Thyroid gland (tissue), 4 donors: ENCODE measurements at regions not wholly inside any gene's neighbourhood (a gene's known extent, or its start where the extent isn't known, plus 50 kb on each side); places are given as distances from the start of the nearest gene placed in this dataset. TPM values are rescaled to one million over a fixed set of nuclear protein-coding genes. Genes with fewer than 3 reads are reported as not detected.

ENCODE experiments used
- DNase-seq, 2 donors: peaks; one replicate each; pipeline ENCODE4 v3.0.0-alpha.2; 2019
- H3K27ac ChIP-seq, 3 donors: fragments of 200-600 bp; sonication (generic); 1 replicate in 2 of 3; 2 replicates in 1 of 3; pipeline ENCODE4 v1.5.1; 2016 to 2019; ENCODE audit warnings: mild to moderate bottlenecking in 1 of 3, moderate library complexity in 1 of 3
- H3K27me3 ChIP-seq: fragments of 200-600 bp; sonication (generic); one replicate; pipeline ENCODE4 v1.5.1; 2019
- H3K36me3 ChIP-seq, 2 donors: fragments of 200-600 bp; sonication (generic); one replicate each; pipeline ENCODE4 v1.5.1; 2016 to 2019
- H3K4me1 ChIP-seq, 2 donors: fragments of 200-600 bp; sonication (generic); one replicate each; pipeline ENCODE4 v1.5.1; 2017 to 2019
- H3K4me3 ChIP-seq, 3 donors: fragments of 200-600 bp; sonication (generic); replicated peaks in 1 of 3; 1 replicate in 2 of 3; 2 replicates in 1 of 3; pipeline ENCODE4 v1.5.1; 2016; ENCODE audit warnings: mild to moderate bottlenecking in 1 of 3
- H3K9me3 ChIP-seq: fragments of 200-600 bp; sonication (generic); one replicate; pipeline ENCODE4 v1.5.1; 2017
- CTCF ChIP-seq, 6 experiments: fragments of 200-600 bp in 3 of 6; fragments of 450-650 bp in 3 of 6; sonication (generic) in 3 of 6; IDR thresholded peaks; one replicate each; pipeline ENCODE4 v1.5.1; 2016 to 2019; ENCODE audit warnings: antibody characterized with exemption in 6 of 6, mild to moderate bottlenecking in 2 of 6, inconsistent platforms in 1 of 6, moderate library complexity in 1 of 6
- POLR2A ChIP-seq, 2 donors: fragments of 450-650 bp; IDR thresholded peaks; one replicate each; pipeline ENCODE4 v1.6.1; 2017; ENCODE audit warnings: antibody characterized with exemption in 2 of 2, mild to moderate bottlenecking in 2 of 2, moderate library complexity in 1 of 2
- WGBS, 2 donors: methylation state at CpG; one replicate each; pipeline ENCODE4 v1.1.5; 2017; 5-methylcytosine and 5-hydroxymethylcytosine counted together
- intact Hi-C: fragments of 100-400 bp; cut with DNase I; formaldehyde crosslinking; loops from one replicate; pipeline ENCODE4 v1.15.1; 2023
- small RNA-seq: library from RNA; depleted of rRNA; stranded (forward); fragments of <200 nt; gene quantifications from one replicate; pipeline ENCODE3, GENCODE V24; 2016

GRCh38 chr18:78927156-78927555 is 52.5 kb upstream of the SALL3 start:
- no peak for TF ChIP-seq CTCF (IDR thresholded peaks at IDR 0.05)
- no peak for TF ChIP-seq POLR2A (IDR thresholded peaks at IDR 0.05)
- no peak for DNase-seq
- H3K36me3 ChIP-seq: no peaks in the 10 kb centered on the region
- no peak overlapping the region for H3K4me3 ChIP-seq
- H3K4me1 ChIP-seq: no peaks in the 10 kb centered on the region
- H3K27me3 ChIP-seq: no peaks in the 10 kb centered on the region
- 72 to 79% methylated on average over 10 of the region's 10 CpGs for WGBS, 2 donors
- no peaks in the 10 kb centered on the region for H3K9me3 ChIP-seq
- H3K27ac ChIP-seq: no peak overlapping the region
- intact Hi-C loops: loop anchor here (10.0 kb wide), 1 partner anchor 848 kb away; no protein-coding TSS in a partner anchor

- H3K4me1 ChIP-seq: no peaks in the 10 kb centered on the region
- intact Hi-C loops: loop anchor here (10.0 kb wide), 1 partner anchor 847 kb away; no protein-coding TSS in a partner anchor
Observed at GRCh38 chr18:78927616-78928015, 52.0 kb upstream of the SALL3 start.

GRCh38 chr18:78928076-78928475 is 51.5 kb upstream of the SALL3 start:
- H3K27me3 ChIP-seq: no peaks in the 10 kb centered on the region
- no peaks in the 10 kb centered on the region for H3K4me1 ChIP-seq
- no peak for DNase-seq
- TF ChIP-seq POLR2A (IDR thresholded peaks at IDR 0.05) (no peak), CTCF (IDR thresholded peaks at IDR 0.05) (no peak)
- H3K27ac ChIP-seq: no peak overlapping the region
- H3K36me3 ChIP-seq: no peaks in the 10 kb centered on the region
- H3K9me3 ChIP-seq: no peaks in the 10 kb centered on the region
- H3K4me3 ChIP-seq: no peak overlapping the region
- intact Hi-C loops: loop anchor here (10.0 kb wide), 1 partner anchor 847 kb away; no protein-coding TSS in a partner anchor
- 90 to 92% methylated on average over 16 of the region's 16 CpGs for WGBS, 2 donors

More at GRCh38 chr18:78927616-78928015, 52.0 kb upstream of the SALL3 start:
- WGBS, 2 donors: 87 to 88% methylated on average over 11 of the region's 11 CpGs
- H3K27me3 ChIP-seq: no peaks in the 10 kb centered on the region
- no peaks in the 10 kb centered on the region for H3K9me3 ChIP-seq
- H3K36me3 ChIP-seq: no peaks in the 10 kb centered on the region
- TF ChIP-seq POLR2A (IDR thresholded peaks at IDR 0.05): no peak
- TF ChIP-seq CTCF (IDR thresholded peaks at IDR 0.05): no peak
- DNase-seq: no peak
- H3K4me3 ChIP-seq: no peak overlapping the region
- H3K27ac ChIP-seq: no peak overlapping the region

GRCh38 chr18:78929516-78929915 is 50.1 kb upstream of the SALL3 start:
- no peak for TF ChIP-seq POLR2A (IDR thresholded peaks at IDR 0.05)
- no peak for TF ChIP-seq CTCF (IDR thresholded peaks at IDR 0.05)
- no peak for DNase-seq
- Histone ChIP-seq H3K9me3 (no peaks in the 10 kb centered on the region), H3K36me3 (no peaks in the 10 kb centered on the region), H3K27ac (no peak overlapping the region), H3K27me3 (no peaks in the 10 kb centered on the region), H3K4me3 (no peak overlapping the region), H3K4me1 (no peaks in the 10 kb centered on the region)
- intact Hi-C loops: loop anchor here (10.0 kb wide), 1 partner anchor 845 kb away; no protein-coding TSS in a partner anchor
- 84% methylated on average over 15 of the region's 15 CpGs for WGBS, 2 donors

Small RNA genes in the stretch of these regions (small RNA-seq; reads per million reads assigned to genes)
- gene RF00019 (not detected), gene RF00402 (not detected), gene RNA5SP461 (not detected), gene RNU6-655P (not detected)
